Activated T-helper 1 cell treated with Interleukin-2 at 50 U/mL for 16 hours (primary cell): ENCODE measurements at regions not wholly inside any gene's neighbourhood (a gene's known extent, or its start where the extent isn't known, plus 50 kb on each side); places are given as distances from the start of the nearest gene placed in this dataset.
"Not testable (repeated sequence)": the region's sequence is repeated elsewhere in the genome, so short reads cannot be mapped to it uniquely, and the experiment has no call there.

Source experiments
- DNase-seq: peaks from one replicate; pipeline ENCODE4 v3.0.0-alpha.2; 2020; ENCODE audit warnings: low read depth

- DNase-seq = no peak
Measured at GRCh38 chr10:120111628-120112027, 219.1 kb downstream of the SEC23IP start.

DNA sequence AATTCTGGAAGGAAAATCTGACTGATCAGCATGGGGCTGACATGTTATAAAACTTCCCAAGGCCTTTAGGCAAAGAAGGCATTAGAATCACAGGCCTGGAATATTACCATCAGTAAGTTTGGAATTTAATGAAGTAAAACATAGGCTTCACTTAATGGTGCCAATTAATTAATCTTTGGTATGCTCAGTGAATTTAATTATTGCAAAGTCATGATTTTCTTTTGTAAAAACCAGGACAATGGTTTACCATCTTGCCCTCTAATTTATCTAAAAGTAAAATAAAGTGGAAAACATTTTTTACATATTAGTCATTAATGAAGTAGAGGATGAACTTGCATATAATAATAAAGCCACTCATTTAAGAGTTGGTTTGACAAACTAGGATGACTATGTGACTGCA, 220.3 kb downstream of the SEC23IP start:
- DNase-seq = no peak

DNA sequence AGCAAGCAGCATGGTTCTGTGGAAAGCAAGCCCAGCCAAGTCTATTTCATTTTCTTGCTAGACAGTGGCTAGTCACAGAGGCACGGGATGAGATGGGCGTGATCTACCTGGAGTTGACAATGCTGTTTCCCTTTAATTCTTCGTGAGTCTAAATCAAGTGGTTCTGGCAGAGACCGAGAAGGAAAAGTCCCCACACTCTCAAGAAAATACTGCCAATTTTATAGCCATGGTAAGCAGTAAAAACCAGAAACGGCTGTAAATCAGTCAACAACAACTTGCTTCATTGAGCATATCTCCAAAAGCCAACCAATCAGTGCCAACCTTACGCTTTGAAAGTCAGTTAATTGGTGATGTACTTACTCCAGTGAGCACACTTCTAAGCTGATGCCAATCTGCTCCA, 223.4 kb downstream of the SEC23IP start:
- no peak for DNase-seq

DNA sequence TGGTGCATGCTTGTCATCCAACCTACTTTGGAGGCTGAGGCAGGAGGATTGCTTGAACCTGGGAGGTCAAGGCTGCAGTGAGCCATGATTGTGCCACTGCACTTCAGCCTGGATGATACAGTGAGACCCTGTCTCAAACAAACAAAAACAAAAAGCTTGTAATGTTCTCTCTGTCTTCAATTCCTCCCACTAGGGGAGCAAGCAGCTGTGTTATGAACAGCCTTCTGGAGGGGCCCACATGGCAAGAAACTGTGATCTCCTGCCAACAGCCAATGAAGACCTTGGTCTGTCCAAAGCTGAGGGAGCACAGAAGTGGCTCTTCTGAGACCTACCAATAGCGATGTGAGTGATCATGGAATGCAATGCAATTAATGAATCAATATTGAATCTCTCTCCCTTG, 229.2 kb downstream of the SEC23IP start:
- DNase-seq = no peak

- DNase-seq = no peak
Measured at GRCh38 chr10:120131183-120131582, 238.7 kb downstream of the SEC23IP start.

DNA sequence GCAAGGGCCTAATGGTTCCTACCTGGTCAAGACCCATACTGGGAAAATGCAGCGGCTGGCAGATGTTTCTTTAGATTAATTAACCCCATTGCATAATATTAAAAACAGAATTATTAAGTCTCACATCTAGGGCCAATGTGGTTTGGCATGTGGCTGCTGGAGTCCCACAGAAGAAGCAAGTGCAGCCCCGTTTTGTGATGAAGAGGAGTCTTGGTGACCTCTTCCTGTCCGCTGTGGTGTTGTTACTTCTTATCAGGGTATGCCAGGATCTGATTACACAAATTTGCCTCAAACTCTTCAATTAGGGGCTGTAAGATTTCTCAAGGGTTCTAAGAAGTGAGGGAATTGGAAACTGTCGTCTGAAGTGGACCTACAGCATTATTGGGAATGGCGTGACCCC, 240.3 kb downstream of the SEC23IP start:
- no peak for DNase-seq

DNA sequence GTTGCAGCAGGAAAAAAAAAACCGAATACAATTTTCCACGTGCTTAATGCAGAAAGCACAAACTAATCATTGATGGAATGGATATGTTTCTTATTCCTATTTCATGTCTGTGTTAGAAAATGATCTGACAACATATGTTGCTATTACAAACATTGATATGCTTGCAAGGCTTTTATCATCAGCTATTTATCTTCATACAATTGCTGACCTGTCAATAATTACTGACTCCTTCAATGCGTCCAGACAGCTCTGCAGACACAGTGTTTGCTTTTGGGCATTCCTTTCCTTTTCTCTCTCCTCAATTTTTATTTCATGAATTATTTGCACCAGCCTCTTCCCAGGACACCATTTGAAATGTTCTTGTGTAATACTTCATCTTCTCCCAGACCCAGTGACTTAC, 246.2 kb downstream of the SEC23IP start:
- no peak for DNase-seq

DNA sequence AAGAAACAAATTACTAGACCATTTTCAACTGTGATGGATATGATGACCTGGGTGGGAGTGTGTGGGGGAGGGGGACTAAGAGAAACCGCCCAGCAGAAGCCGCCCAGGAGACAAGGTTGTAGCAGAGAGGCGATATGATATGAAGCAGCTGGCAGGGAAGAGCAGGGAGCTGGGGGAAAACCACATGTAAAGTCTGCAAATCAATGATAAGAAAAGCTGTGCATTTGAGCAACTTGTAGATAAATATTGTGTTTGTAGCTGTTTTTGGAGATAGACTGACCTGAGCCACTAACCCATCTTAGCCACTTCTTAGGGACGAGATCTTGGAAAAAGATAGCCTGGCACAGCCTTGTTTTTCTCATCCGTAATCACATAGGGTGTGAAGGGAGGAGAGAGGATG, 252.6 kb downstream of the SEC23IP start:
- DNase-seq = no peak

- no peak for DNase-seq
Measured at GRCh38 chr10:120156614-120157274, 264.2 kb downstream of the SEC23IP start.

DNA sequence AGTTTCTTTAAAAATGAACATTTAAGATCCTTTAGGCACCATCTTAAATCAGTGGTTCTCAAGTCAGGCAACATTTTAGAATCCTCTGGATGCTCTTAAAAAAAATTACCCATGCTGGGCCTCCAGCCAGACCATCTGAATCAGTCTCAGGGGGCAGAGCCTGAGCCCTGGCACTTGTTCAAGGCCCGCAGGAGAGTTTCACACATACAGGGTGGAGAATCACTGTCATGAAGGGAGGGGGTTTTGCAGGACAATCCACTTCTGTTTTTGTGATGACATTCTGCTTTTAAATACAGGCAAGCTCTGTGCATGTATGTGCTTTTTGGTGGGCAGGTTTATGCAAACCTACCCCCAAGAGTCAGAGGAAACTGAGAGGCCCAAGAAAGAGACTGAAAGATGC, 268.6 kb downstream of the SEC23IP start:
- DNase-seq = no peak

GRCh38 chr10:120162471-120162870, 269.9 kb downstream of the SEC23IP start:
- DNase-seq = no peak

GRCh38 chr10:120172356-120172755, 279.8 kb downstream of the SEC23IP start:
- DNase-seq = no peak

GRCh38 chr10:120174491-120174890, 282.0 kb downstream of the SEC23IP start:
- no peak for DNase-seq

DNA sequence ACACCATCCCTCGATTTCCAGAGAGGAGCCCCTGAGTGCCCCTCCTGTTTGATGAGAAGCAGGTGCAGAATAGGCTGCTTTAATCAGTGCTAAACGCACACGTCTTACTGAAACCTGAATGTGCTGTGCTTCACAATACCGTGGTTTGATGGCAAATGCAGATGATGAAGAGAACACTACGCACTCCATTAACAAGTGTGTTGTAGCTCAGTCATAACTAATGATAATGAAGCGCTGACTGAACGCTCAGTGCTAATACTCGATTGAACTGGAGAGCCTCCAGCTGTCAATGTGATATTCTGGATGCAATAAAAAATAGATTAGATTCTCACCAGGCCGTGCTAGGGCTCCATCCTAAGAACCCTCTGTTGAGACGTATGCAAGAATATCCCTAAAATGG, 279.7 kb upstream of the PLPP4 start:
- DNase-seq = no peak

- DNase-seq = no peak
Measured at GRCh38 chr10:120180160-120180559, 276.9 kb upstream of the PLPP4 start.

DNA sequence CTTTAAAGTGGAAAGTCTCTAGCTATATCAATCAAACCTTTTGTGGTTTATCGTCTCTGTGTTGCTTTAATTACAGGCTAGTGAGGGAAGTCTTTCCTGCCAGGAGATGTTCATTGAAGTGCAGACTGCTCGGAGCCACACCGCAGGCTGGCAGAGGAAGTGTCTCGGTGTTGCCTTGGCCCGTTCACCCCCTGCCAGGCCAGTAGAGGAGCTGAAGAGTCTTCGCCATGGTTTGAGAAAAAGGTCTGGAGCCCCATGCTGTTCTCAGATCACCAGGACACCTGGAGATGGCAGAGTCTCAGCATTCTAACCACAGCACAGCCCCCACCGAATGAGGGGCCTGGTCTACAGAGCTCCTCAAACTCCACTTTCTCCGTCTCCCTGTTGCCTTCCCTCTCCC, 275.9 kb upstream of the PLPP4 start:
- no peak for DNase-seq

GRCh38 chr10:120182431-120182830, 274.6 kb upstream of the PLPP4 start:
- DNase-seq = no peak

DNA sequence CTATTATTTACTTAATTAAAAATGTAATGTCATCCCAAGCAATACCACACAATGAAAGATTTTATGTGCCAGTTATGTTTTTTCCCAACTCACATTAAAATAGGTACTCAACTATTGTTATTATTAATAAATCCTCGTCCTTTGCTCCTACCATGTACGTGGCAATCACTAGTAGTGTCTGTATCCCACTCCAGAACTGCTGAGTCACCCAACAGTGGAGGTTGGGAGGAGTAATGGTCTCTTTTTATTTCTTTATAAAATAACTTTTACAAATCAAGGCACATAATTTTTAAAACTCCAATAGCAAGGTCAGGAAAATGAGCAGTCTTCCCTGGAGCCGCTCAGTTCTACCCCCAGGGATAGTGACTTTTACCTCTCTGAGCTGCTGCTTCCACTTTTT, 273.5 kb upstream of the PLPP4 start:
- DNase-seq = no peak

DNA sequence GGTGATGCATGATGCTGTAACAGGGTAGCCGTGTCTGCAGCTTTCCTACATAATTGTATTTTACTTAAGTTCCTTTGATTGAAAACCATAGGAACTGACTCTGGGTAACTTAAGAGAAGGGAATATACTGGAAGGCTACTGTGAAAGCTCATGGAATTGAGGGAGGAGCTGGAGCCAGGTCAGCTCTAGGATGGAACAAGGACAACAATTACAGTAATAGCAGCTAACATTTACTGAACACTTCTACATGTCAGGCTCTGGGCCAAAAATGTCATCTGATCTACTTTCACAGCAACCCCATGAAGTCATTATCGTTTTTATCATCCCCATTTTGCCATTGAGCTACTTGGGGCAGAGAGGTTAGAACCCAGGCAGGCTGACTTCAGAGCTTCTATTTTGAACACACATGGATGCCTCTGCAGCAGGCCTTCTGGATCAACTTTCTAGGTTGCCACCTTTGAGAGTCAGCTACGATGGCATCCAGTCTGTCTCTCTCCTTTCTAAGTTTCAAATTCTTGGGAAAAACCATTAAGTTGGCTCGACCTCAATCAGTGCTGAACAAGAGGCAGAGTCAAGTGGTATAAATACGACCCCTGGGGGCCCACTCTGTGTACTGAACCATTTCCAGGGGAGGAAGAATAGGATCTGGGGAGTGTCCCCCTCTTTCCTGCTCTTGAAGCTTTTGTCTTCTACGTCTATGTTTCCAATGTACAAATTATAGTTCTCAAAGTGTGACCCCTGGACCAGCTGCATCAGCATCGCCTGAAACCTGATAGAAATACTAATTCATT, 272.3 kb upstream of the PLPP4 start:
- no peak for DNase-seq

DNA sequence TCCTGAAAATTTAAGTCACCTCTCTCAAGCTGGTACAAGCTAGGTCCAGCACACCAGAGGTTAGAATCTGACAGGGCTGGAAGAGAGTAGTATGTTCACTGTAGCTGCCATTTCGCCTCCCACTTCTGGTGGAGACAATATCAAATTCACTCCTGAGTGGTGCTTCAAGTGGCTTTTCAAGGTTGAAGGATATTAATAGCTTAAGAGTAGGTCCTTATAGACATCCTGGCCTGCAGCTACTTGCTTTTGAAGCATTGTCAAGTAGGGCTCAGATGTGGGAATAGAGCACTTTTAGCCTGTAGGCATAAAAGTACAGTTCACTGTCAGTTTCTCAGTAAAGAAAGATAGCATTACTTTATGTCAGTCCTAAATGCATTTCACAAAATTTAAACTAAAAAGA, 270.5 kb upstream of the PLPP4 start:
- no peak for DNase-seq

GRCh38 chr10:120187168-120187567, 269.9 kb upstream of the PLPP4 start:
- not testable (repeated sequence) for DNase-seq

DNA sequence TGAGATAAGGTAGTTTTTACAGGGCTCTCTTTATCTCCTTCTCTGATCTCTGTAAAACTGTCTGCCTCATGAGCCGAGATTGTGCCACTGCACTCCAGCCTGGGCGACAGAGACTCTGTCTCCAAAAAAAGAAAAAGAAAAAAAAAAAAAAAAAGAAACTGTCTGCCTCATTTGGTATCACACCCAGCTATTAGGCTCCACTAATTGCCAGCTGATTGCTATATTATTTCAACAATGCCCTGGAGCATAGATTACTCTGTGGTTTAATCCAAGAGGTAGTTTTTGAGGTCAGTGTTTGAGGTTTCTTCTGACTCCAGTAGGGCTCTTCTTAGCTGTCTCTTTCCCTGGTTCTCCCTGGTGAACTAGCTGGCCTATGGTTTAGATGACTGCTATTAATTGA, 268.1 kb upstream of the PLPP4 start:
- no peak for DNase-seq

DNA sequence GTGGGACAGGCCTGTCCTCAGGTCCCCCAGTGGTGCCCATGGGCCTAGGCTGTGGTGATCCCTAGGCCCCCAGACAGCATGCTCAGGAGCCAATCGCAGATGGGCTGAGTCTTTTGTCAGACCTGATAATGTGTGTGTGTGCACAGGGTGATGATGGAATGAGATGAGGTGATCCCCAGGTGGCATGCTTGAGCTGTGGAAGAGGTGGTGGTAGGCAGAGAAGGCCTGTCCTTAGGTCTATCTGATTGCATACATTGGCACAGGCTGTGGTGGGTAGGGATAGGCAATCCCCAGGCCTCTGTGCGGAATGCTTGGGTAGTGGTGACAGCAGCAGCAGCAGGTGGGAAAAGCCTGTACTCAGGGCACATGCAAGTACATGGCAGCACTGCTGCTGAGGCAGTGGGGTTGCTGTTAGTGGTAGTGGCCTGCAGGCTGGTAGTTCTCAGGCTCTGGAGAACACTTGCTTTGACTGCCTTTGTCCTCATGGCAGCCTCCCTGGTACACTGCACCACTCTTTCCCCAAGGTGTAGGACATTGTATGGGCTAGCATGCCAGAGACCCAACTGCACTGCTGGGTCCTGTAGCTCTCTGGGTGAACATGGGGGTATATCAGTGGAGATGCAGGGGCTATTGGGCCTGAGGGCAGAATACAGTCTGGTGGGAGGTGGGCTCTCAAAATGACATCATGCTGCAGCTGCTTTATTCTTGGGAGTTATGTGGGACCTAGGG, 260.9 kb upstream of the PLPP4 start:
- no peak for DNase-seq
